ENCODE measurements at regions not wholly inside any gene's neighbourhood (a gene's known extent, or its start where the extent isn't known, plus 50 kb on each side); places are given as distances from the start of the nearest gene placed in this dataset.

DNA sequence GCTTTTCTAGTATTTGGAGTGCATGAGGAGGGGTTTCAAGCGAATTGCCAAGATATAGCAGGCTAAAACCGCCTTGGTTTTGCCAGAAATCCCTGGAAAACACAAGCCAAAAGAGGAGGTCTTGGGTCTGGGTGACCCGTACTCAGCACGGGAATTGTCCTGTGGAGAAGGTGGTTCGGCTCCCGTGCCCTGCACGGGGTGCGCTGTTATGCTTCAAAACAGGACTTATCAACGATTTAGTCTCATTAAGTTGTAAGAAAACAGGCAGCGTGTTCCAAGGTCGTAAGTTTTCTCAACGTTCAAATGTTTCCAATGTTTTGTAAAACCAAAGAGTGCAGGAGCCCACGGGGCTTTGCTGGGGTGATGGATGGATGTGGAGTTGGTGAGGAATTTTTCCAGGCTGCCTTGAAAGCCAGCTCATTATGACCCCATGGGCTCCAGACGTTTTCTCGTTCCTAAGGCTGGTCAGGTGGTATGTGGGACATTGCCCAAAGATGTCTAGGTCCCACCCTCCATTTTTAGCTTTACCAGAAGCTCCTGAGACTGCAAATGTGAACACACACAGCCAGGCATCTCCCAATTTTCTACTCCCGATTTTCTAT lies 75.4 kb upstream of the CLDN14 start:
- DNase-seq: no peak

GRCh38 chr21:36557316-36557715 lies 77.4 kb upstream of the CLDN14 start:
- no peak for DNase-seq

GRCh38 chr21:36560933-36561575 lies 81.1 kb upstream of the CLDN14 start:
- no peak for DNase-seq

GRCh38 chr21:36563341-36563926 lies 83.5 kb upstream of the CLDN14 start:
- DNase-seq: peak; percentile 87

GRCh38 chr21:36564647-36565046 lies 84.7 kb upstream of the CLDN14 start:
- DNase-seq: no peak

DNA sequence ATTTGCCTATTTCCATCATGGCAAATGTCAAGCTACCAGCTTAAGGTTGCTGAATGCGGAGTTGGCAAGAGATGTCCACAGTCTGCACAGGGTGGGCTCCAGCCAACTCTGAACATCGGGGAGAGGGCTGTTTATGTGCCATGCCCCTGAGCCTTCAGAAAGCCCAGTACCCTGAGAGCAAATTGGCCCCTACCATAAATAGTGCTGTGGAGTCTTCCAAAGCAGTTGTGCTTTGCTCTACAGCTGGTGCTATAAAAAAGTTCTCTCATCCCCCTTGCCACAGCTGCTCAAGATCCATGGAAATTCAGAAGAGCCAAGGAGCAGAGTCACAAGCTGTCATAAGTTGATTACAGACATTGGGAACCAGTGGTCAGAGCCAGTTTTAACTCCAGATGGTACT lies 85.6 kb upstream of the CLDN14 start:
- DNase-seq: no peak

DNA sequence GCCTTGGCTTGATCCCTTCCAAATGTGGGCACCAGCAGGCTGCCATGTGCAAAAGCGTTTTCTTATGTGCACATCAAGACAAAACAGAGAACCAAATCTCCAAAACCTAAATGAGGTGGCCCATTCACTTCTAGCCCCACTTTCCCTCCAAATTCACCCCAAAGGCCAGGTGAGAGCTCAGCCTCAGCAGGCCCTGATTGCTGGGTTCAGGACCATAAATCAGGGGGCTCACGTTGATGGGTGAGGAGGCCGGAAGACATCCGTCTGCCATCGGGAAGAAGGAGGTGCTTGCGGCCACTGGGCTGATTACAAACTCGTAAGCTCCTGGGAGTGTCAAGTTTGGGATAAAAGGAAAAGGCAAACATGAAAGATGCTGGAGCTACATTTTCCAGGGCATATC lies 86.7 kb upstream of the CLDN14 start:
- DNase-seq: no peak

DNA sequence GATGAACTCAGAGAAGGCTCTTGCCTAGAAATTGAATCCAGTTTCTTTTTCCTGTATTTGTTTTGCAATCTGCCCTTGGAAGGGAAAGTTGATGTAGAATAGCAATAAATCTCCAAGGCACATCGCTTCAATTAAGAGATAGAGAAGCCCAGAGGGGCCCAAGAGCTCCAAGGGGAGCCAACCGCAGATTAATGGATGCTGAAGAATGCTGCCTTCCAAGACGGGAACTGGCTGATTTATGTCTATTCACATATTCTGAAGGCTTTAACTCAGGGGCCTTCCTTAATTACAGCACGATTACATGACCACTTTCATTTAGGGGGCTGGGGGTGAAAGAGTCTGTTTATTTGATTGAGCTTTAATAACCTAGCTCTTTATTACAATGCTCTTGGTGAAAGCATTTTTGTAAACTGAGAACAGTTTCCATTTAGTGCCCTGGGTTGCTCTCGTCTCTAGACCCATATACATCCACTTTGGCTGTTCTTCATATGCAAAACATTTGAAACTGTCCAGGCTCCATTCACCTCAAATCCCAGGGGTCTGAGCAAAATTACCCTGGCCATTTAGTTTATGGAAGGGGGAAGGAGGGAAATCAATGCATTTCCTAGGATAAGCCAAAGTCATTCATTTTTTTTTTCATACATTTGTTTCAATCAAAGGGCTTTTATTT lies 87.4 kb upstream of the CLDN14 start:
- peak; percentile 97 for DNase-seq

GRCh38 chr21:36569511-36569910 lies 89.6 kb upstream of the CLDN14 start:
- DNase-seq: no peak

- no peak for DNase-seq
Measured at GRCh38 chr21:36571556-36571955, 91.6 kb upstream of the CLDN14 start.

GRCh38 chr21:36572039-36572438 lies 92.1 kb upstream of the CLDN14 start:
- no peak for DNase-seq

GRCh38 chr21:36575306-36575705 lies 95.4 kb upstream of the CLDN14 start:
- DNase-seq: no peak

- no peak for DNase-seq
Measured at GRCh38 chr21:36576441-36576840, 96.5 kb upstream of the CLDN14 start.

- DNase-seq: no peak
Measured at GRCh38 chr21:36579898-36580297, 100.0 kb upstream of the CLDN14 start.

DNA sequence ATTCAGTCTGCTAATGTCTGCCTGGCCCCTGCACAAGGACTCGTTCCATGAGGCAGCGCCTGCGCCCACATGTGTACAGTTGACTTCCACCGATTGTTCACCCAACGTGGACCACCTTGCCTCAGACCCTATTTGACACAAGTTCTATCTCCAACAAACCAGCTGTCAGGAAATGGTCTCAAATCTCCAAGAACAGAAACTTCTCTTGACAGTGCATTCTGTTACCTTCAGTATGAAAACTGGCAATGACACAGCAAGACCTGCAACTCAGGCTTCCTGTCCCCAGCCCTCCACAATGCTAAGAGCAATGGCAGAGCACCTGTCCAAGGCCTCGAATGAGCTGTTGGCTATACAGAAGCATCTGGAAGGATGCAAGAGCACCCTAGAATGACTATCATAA lies 102.3 kb upstream of the CLDN14 start:
- no peak for DNase-seq

- DNase-seq: no peak
Measured at GRCh38 chr21:36583591-36583990, 103.7 kb upstream of the CLDN14 start.

DNA sequence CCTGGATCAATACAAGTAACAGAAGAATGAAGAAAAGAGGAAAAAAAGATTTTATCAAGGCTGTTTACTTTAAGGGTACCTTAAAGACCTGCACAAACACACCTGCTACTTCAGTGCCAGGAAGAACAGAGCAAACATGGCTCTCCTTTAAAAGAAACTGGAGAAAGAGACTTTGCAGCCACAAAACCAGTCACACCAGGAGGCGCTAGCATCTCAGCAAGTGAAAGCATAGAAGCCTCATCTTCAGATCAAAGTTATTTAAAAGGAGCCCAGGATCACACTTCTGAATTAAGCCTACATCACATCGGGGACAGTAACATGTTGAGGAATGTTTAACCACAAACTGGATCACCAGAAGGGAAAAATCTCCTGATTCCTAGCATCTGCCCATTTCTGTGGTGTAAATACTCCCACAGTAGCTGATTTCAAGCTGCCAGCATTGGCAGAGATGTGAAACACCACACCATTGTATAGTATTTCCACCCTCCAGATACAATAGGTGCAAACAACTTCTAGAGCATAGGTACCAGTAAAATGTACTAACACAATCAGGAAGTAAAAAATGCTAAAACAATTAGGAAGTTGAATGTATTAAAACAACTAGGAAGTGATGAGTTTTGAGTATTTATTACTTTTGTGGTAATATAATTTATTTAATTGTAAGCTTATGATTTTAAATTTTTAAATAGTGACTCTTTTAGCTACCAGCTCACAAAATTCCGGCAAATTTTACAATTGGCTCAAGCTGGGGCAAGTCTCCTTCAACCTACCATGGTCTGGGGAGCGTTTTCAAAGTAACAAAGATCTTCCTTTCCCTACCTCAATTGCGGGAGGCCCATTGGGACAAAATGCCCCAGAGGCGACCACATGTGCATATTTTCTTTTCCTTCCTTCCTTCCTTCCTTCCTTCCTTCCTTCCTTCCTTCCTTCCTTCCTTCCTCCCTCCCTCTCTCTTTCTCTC lies 105.3 kb upstream of the CLDN14 start:
- no peak for DNase-seq

DNA sequence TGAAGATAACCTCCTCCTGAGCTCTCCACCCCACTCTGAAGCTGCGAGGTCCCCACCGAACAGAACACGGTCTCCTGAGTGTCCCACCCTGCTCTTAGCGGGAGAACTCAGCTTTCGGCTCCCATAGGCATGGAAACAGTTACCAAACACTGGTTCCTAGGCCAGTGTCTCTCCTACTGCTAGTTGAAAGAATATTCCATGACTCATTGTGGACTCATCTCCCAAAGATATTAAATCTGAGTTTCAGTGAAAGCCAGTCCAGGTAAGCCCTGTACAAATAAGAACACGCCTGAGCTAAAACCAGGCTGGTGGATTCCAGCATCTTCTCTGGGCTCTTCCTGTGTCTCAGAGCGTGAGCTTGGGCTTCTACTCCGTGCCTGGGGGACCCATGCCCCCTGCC lies 107.5 kb upstream of the CLDN14 start:
- peak; percentile 6 for DNase-seq

- peak; percentile 42 for DNase-seq
Measured at GRCh38 chr21:36589352-36589971, 109.5 kb upstream of the SIM2 start.

DNA sequence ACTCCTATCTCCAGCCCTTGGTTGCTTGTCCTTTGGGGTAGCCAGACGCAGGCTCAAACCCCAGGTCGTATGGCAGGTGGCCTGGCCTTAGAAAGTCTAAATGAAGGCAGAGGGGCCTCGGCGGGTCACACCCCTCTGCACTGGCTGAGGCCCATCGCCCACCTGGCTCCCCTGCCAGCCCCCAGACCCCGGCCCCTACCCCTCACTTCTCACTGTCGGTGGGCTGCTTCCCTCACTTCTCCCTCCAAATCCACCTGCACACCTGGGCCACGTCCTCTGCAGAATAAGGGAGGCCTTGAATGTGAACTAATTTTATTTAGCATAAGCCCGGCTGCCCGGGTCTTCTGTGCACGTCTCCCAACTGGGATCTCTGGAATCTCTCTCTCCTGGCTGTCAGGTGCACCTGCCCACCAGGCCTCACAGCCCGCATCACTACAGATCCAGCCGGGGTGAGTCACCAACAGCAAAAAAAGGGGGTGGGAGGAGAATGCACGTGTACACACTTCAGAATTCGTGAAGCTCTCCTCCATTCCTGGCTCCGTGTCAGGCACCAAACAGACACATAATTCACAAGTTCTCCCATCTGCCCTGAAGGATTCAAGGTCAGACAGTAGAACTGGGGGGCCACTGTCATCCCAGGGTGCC lies 107.5 kb upstream of the SIM2 start:
- DNase-seq: no peak

DNA sequence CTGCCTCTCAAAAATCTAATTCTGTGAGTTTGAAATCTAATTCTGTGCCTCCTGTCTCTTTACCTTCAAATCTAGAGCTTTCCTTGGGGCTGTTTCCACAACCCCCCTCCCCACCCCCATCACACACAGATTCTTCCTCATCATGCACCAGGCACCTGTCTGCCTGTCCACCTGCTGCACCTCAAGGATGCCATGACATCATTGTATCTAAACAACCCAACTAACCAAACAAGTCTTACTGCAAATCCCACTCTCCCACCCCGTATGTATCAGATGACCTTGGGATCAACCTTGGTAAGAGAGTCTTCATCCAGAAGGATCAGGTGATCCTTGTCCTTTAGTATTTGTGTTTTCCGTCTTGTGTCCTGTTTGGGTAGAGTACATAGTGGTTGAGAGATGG lies 102.7 kb upstream of the SIM2 start:
- DNase-seq: no peak

- no peak for DNase-seq
Measured at GRCh38 chr21:36601362-36601761, 97.6 kb upstream of the SIM2 start.

All from fibroblast of skin of right quadriceps (primary cell).